Neural progenitor cell (in vitro differentiated cells): ENCODE measurements at regions not wholly inside any gene's neighbourhood (a gene's known extent, or its start where the extent isn't known, plus 50 kb on each side); places are given as distances from the start of the nearest gene placed in this dataset.

ENCODE experiments used
- CTCF ChIP-seq: fragments of 200-600 bp; sonication (generic); IDR thresholded peaks from 2 replicates; pipeline ENCODE4 v1.5.1; 2017; ENCODE audit warnings: antibody characterized with exemption, mild to moderate bottlenecking
- EZH2phosphoT487 ChIP-seq: fragments of 200-600 bp; sonication (generic); IDR thresholded peaks from 2 replicates; pipeline ENCODE4 v1.6.1; 2017; ENCODE audit warnings: antibody characterized with exemption

GRCh38 chr9:107856633-107857032, 367.1 kb upstream of the KLF4 start:
- TF ChIP-seq CTCF: no peak
- no peak for TF ChIP-seq EZH2phosphoT487
